ENCODE measurements at regions not wholly inside any gene's neighbourhood (a gene's known extent, or its start where the extent isn't known, plus 50 kb on each side); places are given as distances from the start of the nearest gene placed in this dataset.

GRCh38 chr4:123470640-123471039 lies 74.0 kb downstream of the SPRY1 start:
- Histone ChIP-seq H3K9ac (ENCODE audit: control insufficient read depth, extremely low read depth, insufficient read depth, low read length) (no peak overlapping the region), H3K9me1 (ENCODE audit: control insufficient read depth, extremely low read depth, insufficient read depth, low read length) (no peaks in the 10 kb centered on the region), H2AFZ (ENCODE audit: control insufficient read depth, low read length) (no peak overlapping the region), H3K9me3 (ENCODE audit: control insufficient read depth, low read depth, low read length) (no peaks in the 10 kb centered on the region), H3K27ac (ENCODE audit: control insufficient read depth, insufficient read depth, low read length) (no peak overlapping the region), H3K4me1 (ENCODE audit: control insufficient read depth, extremely low read depth, insufficient read depth, low read length) (no peaks in the 10 kb centered on the region), H4K20me1 (ENCODE audit: control insufficient read depth, extremely low read depth, insufficient read depth, low read length) (no peaks in the 10 kb centered on the region), H3K4me3 (ENCODE audit: control insufficient read depth in 2 of 3, extremely low read depth in 1 of 3, insufficient read depth in 2 of 3, low read depth in 1 of 3, low read length in 3 of 3) (no peak overlapping the region), H3K79me2 (ENCODE audit: control insufficient read depth, insufficient read depth, low read length) (no peaks in the 10 kb centered on the region), H3K4me2 (ENCODE audit: control insufficient read depth, extremely low read depth, insufficient read depth, low read depth, low read length) (no peak overlapping the region), H3K36me3 (ENCODE audit: control insufficient read depth in 2 of 2, extremely low read depth in 1 of 2, insufficient read depth in 2 of 2, low read length in 2 of 2) (no peaks in the 10 kb centered on the region), H3K27me3 (ENCODE audit: control insufficient read depth, extremely low read depth, insufficient read depth, low read length) (no peaks in the 10 kb centered on the region)
- TF ChIP-seq CTCF (optimal IDR thresholded peaks at IDR 0.05 in 1 of 3, IDR thresholded peaks at IDR 0.05 in 1 of 3, conservative IDR thresholded peaks at IDR 0.05 in 1 of 3; ENCODE audit: extremely low read depth in 1 of 3, insufficient read depth in 2 of 3, low read length in 3 of 3) (no peak), EZH2 (IDR thresholded peaks at IDR 0.05; ENCODE audit: low read length) (no peak)
- FAIRE-seq: no peak
- dilution Hi-C loops (cut with MboI; ENCODE audit: extremely low pct_ligation_motif_present, low sequenced_read_pairs): no loop called here
- no peak for DNase-seq (ENCODE audit: low read depth, low spot score)

GRCh38 chr4:123471655-123472369 lies 75.2 kb downstream of the SPRY1 start:
- dilution Hi-C loops (cut with MboI; ENCODE audit: extremely low pct_ligation_motif_present, low sequenced_read_pairs): no loop called here
- Histone ChIP-seq H3K9ac (ENCODE audit: control insufficient read depth, extremely low read depth, insufficient read depth, low read length) (no peak overlapping the region), H3K79me2 (ENCODE audit: control insufficient read depth, insufficient read depth, low read length) (no peaks in the 10 kb centered on the region), H3K36me3 (ENCODE audit: control insufficient read depth in 2 of 2, extremely low read depth in 1 of 2, insufficient read depth in 2 of 2, low read length in 2 of 2) (no peaks in the 10 kb centered on the region), H3K4me1 (ENCODE audit: control insufficient read depth, extremely low read depth, insufficient read depth, low read length) (no peaks in the 10 kb centered on the region), H3K27ac (ENCODE audit: control insufficient read depth, insufficient read depth, low read length) (no peak overlapping the region), H3K4me2 (ENCODE audit: control insufficient read depth, extremely low read depth, insufficient read depth, low read depth, low read length) (no peak overlapping the region), H2AFZ (ENCODE audit: control insufficient read depth, low read length) (no peak overlapping the region), H3K27me3 (ENCODE audit: control insufficient read depth, extremely low read depth, insufficient read depth, low read length) (no peaks in the 10 kb centered on the region), H3K9me3 (ENCODE audit: control insufficient read depth, low read depth, low read length) (no peaks in the 10 kb centered on the region), H3K9me1 (ENCODE audit: control insufficient read depth, extremely low read depth, insufficient read depth, low read length) (no peaks in the 10 kb centered on the region), H3K4me3 (ENCODE audit: control insufficient read depth in 2 of 3, extremely low read depth in 1 of 3, insufficient read depth in 2 of 3, low read depth in 1 of 3, low read length in 3 of 3) (no peak overlapping the region), H4K20me1 (ENCODE audit: control insufficient read depth, extremely low read depth, insufficient read depth, low read length) (no peaks in the 10 kb centered on the region)
- TF ChIP-seq CTCF (optimal IDR thresholded peaks at IDR 0.05 in 1 of 3, IDR thresholded peaks at IDR 0.05 in 1 of 3, conservative IDR thresholded peaks at IDR 0.05 in 1 of 3; ENCODE audit: extremely low read depth in 1 of 3, insufficient read depth in 2 of 3, low read length in 3 of 3): no peak
- TF ChIP-seq EZH2 (IDR thresholded peaks at IDR 0.05; ENCODE audit: low read length): no peak
- FAIRE-seq (no peak), DNase-seq (ENCODE audit: low read depth, low spot score) (no peak)
